IMR-90 (cell line): ENCODE measurements at regions not wholly inside any gene's neighbourhood (a gene's known extent, or its start where the extent isn't known, plus 50 kb on each side); places are given as distances from the start of the nearest gene placed in this dataset.
A peak's percentile ranks its signal among the peaks of the same experiment; 100 is the strongest.

ENCODE experiments used
- BHLHE40 ChIP-seq: fragments of 150-350 bp; IDR thresholded peaks from 2 replicates; pipeline ENCODE4 v1.6.1; 2016; ENCODE audit warnings: mild to moderate bottlenecking, low read depth, low read length
- CEBPB ChIP-seq: IDR thresholded peaks from 2 replicates; pipeline ENCODE4 v1.6.1; 2012; ENCODE audit warnings: low read depth, low read length, improper control_type of control experiment
- CHD1 ChIP-seq: IDR thresholded peaks from 2 replicates; pipeline ENCODE4 v1.6.1; 2012; ENCODE audit warnings: low read depth, low read length, improper control_type of control experiment
- MXI1 ChIP-seq: IDR thresholded peaks from 2 replicates; pipeline ENCODE4 v1.6.1; 2012; ENCODE audit warnings: low read depth, mild to moderate bottlenecking, low read length, moderate library complexity, borderline replicate concordance
- POLR2A ChIP-seq: IDR thresholded peaks from 2 replicates; pipeline ENCODE4 v1.6.1; 2012; ENCODE audit warnings: mild to moderate bottlenecking, low read depth, low read length
- RAD21 ChIP-seq: IDR thresholded peaks from 2 replicates; pipeline ENCODE4 v1.6.1; 2012; ENCODE audit warnings: low read length, improper control_type of control experiment
- SMC3 ChIP-seq: fragments of 150-350 bp; IDR thresholded peaks from 2 replicates; pipeline ENCODE4 v1.6.1; 2016; ENCODE audit warnings: low read depth, mild to moderate bottlenecking, antibody characterized with exemption, low read length, moderate library complexity
- TF ChIP-seq, protein P1 (sequence below): conservative IDR thresholded peaks from 2 replicates; pipeline ENCODE4 v1.5.1; 2012; ENCODE audit warnings: mild to moderate bottlenecking, low read depth, low read length, improper control_type of control experiment

- TF ChIP-seq RAD21 (no peak), CEBPB (peak; percentile 85), POLR2A (no peak), BHLHE40 (no peak), CHD1 (no peak), MXI1 (no peak), SMC3 (no peak)
- TF ChIP-seq, protein P1, sequence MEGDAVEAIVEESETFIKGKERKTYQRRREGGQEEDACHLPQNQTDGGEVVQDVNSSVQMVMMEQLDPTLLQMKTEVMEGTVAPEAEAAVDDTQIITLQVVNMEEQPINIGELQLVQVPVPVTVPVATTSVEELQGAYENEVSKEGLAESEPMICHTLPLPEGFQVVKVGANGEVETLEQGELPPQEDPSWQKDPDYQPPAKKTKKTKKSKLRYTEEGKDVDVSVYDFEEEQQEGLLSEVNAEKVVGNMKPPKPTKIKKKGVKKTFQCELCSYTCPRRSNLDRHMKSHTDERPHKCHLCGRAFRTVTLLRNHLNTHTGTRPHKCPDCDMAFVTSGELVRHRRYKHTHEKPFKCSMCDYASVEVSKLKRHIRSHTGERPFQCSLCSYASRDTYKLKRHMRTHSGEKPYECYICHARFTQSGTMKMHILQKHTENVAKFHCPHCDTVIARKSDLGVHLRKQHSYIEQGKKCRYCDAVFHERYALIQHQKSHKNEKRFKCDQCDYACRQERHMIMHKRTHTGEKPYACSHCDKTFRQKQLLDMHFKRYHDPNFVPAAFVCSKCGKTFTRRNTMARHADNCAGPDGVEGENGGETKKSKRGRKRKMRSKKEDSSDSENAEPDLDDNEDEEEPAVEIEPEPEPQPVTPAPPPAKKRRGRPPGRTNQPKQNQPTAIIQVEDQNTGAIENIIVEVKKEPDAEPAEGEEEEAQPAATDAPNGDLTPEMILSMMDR: no peak
Measured at GRCh38 chr18:22705328-22705727, 227.8 kb upstream of the RBBP8 start.
